ENCODE measurements at regions not wholly inside any gene's neighbourhood (a gene's known extent, or its start where the extent isn't known, plus 50 kb on each side); places are given as distances from the start of the nearest gene placed in this dataset.

DNA sequence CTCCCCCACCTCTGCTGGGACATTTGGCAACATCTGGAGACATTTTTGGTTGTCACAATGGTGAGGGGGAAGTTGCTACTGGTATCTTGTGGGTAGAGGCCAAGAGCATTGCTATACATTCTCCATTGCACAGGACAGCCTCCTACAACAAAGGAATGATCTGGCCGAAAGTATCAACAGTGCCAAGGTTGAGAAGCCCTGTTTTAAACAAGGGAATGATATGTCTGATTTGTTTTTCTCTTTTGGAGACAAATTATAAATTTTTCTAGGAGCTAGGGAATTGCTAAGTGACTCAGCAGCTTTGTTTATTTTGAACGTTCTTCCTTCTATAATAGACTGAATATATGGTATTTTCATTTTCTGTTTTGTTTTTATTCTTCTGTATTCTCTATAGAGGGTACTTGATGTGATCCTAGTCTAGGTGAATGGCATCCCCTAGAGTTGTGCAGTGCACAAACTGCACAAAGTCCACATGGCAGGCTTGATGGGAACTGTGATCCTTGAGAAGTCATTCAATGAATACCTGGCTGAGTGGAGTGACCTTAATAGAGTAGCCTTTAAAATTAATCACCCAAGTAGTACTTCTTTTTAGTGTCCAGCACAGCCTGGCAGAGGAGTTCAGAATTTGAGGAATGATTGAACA lies 288.6 kb upstream of the USP24 start:
- no peak overlapping the region for H3K4me3 ChIP-seq (ENCODE audit: low read depth, low read length)
- TF ChIP-seq, protein P1, sequence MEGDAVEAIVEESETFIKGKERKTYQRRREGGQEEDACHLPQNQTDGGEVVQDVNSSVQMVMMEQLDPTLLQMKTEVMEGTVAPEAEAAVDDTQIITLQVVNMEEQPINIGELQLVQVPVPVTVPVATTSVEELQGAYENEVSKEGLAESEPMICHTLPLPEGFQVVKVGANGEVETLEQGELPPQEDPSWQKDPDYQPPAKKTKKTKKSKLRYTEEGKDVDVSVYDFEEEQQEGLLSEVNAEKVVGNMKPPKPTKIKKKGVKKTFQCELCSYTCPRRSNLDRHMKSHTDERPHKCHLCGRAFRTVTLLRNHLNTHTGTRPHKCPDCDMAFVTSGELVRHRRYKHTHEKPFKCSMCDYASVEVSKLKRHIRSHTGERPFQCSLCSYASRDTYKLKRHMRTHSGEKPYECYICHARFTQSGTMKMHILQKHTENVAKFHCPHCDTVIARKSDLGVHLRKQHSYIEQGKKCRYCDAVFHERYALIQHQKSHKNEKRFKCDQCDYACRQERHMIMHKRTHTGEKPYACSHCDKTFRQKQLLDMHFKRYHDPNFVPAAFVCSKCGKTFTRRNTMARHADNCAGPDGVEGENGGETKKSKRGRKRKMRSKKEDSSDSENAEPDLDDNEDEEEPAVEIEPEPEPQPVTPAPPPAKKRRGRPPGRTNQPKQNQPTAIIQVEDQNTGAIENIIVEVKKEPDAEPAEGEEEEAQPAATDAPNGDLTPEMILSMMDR (IDR thresholded peaks at IDR 0.05; ENCODE audit: low read depth, low read length, missing control alignments), result no peak
- DNase-seq (ENCODE audit: low read depth), result no peak
- in situ Hi-C loops (cut with HindIII; ENCODE audit: low sequenced_read_pairs), result no loop called here

DNA sequence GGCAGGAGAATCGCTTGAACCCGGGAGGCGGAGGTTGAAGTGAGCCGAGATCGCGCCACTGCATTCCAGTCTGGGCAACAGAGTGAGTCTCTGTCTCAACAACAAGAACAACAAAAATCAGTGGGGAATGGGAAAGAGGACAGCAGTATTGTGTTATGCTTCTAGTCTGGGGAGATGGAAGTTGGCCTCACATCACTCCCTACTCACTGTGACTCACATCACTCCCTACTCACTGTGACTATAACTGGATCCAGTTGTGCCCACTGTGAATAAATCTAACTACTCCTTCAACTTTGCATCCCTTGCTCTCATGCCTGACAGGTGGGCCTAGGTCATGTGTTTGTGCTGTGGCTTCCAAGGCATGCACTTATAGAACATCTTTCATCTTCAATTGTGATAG lies 285.4 kb upstream of the USP24 start:
- no peak overlapping the region for H3K4me3 ChIP-seq (ENCODE audit: low read depth, low read length)
- in situ Hi-C loops (cut with HindIII; ENCODE audit: low sequenced_read_pairs), result no loop called here
- DNase-seq (ENCODE audit: low read depth), result no peak
- TF ChIP-seq, protein P1 (IDR thresholded peaks at IDR 0.05; ENCODE audit: low read depth, low read length, missing control alignments), result no peak

DNA sequence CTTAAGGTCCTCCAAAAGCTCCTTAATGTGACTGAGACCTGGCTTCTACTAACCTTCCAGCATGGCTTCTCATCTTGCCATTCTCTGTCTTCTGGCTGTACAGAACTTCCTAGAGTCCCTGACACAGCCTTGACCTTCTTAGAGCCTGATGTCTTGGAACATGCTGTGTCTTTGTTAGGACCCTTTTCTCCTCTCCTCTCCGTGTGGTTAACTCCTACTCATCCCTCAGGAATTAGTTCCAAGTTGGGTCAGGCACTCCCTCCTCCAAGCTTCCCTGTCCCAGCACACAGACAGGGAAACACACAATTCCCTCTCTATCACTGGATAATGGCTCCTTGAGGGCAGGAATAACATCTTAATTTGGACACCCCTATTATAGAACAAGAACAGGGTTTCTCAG lies 275.4 kb upstream of the USP24 start:
- no peak for DNase-seq (ENCODE audit: low read depth)
- in situ Hi-C loops (cut with HindIII; ENCODE audit: low sequenced_read_pairs), result no loop called here
- TF ChIP-seq, protein P1 (IDR thresholded peaks at IDR 0.05; ENCODE audit: low read depth, low read length, missing control alignments), result no peak
- no peak overlapping the region for H3K4me3 ChIP-seq (ENCODE audit: low read depth, low read length)

DNA sequence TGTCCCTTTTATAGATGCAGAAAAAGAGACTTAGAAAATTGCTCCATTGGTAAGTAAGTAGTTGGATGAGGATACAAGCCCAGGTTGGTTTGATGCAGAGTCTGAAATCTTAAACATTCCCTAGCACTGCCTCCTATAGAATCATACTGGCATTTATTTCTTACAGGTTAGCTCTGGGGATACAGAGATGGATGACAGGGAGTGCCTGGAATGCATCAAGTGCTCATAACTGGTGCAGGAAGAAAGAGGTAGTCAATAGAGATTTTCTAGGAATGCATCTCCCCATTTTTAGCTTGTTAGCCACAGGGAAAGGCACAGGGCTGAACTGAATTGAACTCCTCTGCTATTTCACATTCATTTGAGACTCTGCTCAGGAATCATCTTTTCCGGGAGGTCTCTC lies 269.0 kb upstream of the USP24 start:
- in situ Hi-C loops (cut with HindIII; ENCODE audit: low sequenced_read_pairs), result no loop called here
- no peak for DNase-seq (ENCODE audit: low read depth)
- H3K4me3 ChIP-seq (ENCODE audit: low read depth, low read length), result no peak overlapping the region
- TF ChIP-seq, protein P1 (IDR thresholded peaks at IDR 0.05; ENCODE audit: low read depth, low read length, missing control alignments), result no peak

DNA sequence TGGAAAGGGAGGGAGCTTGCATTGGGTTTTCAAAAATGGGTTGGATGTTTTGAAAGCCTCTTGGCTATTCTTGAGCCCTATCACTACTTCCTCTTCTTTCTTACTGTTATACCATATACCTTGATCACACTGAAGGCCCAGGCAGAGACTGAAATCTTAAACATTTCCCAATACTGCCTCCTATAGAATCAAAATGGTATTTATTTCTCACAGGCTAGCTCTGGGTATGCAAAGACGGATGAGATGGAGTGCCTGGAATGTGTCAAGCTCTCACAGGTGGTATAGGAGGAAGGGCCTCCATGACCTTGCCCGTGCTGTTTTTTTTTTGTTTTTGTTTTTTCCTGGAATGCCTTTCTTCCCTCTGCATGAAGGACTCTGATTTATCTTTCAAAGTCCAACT lies 268.4 kb upstream of the USP24 start:
- TF ChIP-seq, protein P1 (IDR thresholded peaks at IDR 0.05; ENCODE audit: low read depth, low read length, missing control alignments), result no peak
- in situ Hi-C loops (cut with HindIII; ENCODE audit: low sequenced_read_pairs), result no loop called here
- no peak overlapping the region for H3K4me3 ChIP-seq (ENCODE audit: low read depth, low read length)
- no peak for DNase-seq (ENCODE audit: low read depth)

DNA sequence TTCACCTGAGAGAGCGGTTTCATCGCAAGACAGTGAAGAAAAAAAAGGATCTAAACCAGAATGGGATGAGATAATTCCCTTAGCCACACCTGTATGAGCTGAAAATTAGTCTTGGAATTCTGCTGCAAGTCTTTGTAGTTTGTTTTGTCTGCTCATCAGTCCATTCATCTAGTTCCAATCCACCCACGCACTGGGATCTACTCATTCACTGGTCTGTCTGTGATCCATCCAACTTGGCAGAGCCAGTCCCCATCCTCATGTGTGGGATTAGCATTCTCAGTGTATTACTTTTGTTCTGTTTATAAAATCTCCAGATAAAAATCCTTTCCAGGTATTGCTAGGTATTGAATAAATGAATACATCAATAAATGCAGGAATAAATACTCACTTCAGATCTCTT lies 266.5 kb upstream of the USP24 start:
- in situ Hi-C loops (cut with HindIII; ENCODE audit: low sequenced_read_pairs), result no loop called here

More for the DNA sequence above, 266.5 kb upstream of the USP24 start:
- TF ChIP-seq, protein P1 (IDR thresholded peaks at IDR 0.05; ENCODE audit: low read depth, low read length, missing control alignments), result no peak
- H3K4me3 ChIP-seq (ENCODE audit: low read depth, low read length), result no peak overlapping the region
- DNase-seq (ENCODE audit: low read depth), result no peak

All from astrocyte of the cerebellum (primary cell).